GM18951 (cell line): ENCODE measurements at regions not wholly inside any gene's neighbourhood (a gene's known extent, or its start where the extent isn't known, plus 50 kb on each side); places are given as distances from the start of the nearest gene placed in this dataset.
"Not testable (repeated sequence)": the region's sequence is repeated elsewhere in the genome, so short reads cannot be mapped to it uniquely, and the experiment has no call there.

Source experiments
- POLR2A ChIP-seq: IDR thresholded peaks from 4 replicates; pipeline ENCODE4 v1.6.1; 2011; ENCODE audit warnings: mild to moderate bottlenecking; ENCODE audit not compliant: insufficient read length, insufficient read depth; ENCODE audit errors: extremely low read depth
- in situ Hi-C: fragments of 300-500 bp; cut with MboI; formaldehyde crosslinking; loops from one replicate; pipeline ENCODE4 v1.12.0; 2022; ENCODE audit warnings: low sequenced_read_pairs, mixed read lengths, inconsistent platforms; ENCODE audit not compliant: unreplicated experiment

GRCh38 chr6:6436366-6436765, 115.9 kb upstream of the F13A1 start:
- in situ Hi-C loops = no loop called here
- no peak for TF ChIP-seq POLR2A

GRCh38 chr6:6436946-6437345, 116.5 kb upstream of the F13A1 start:
- no peak for TF ChIP-seq POLR2A
- in situ Hi-C loops = no loop called here

GRCh38 chr6:6438286-6438685, 117.8 kb upstream of the F13A1 start:
- in situ Hi-C loops = no loop called here
- TF ChIP-seq POLR2A = no peak

- in situ Hi-C loops = no loop called here
- no peak for TF ChIP-seq POLR2A
Observed at GRCh38 chr6:6439778-6440177, 119.3 kb upstream of the F13A1 start.

- in situ Hi-C loops = no loop called here
- no peak for TF ChIP-seq POLR2A
Observed at GRCh38 chr6:6452002-6452401, 131.5 kb upstream of the F13A1 start.

- TF ChIP-seq POLR2A = no peak
- in situ Hi-C loops = no loop called here
Observed at GRCh38 chr6:6453186-6453585, 132.7 kb upstream of the F13A1 start.

GRCh38 chr6:6455272-6455671, 133.2 kb upstream of the LY86 start:
- no peak for TF ChIP-seq POLR2A
- in situ Hi-C loops = no loop called here

GRCh38 chr6:6458172-6458571, 130.3 kb upstream of the LY86 start:
- in situ Hi-C loops = no loop called here
- TF ChIP-seq POLR2A = no peak

- in situ Hi-C loops = not testable (repeated sequence)
Observed at GRCh38 chr6:6459963-6460362, 128.6 kb upstream of the LY86 start.

- in situ Hi-C loops = no loop called here
- no peak for TF ChIP-seq POLR2A
Observed at GRCh38 chr6:6460416-6460815, 128.1 kb upstream of the LY86 start.

GRCh38 chr6:6461138-6461537, 127.4 kb upstream of the LY86 start:
- in situ Hi-C loops = no loop called here
- TF ChIP-seq POLR2A = no peak

- TF ChIP-seq POLR2A = no peak
- in situ Hi-C loops = no loop called here
Observed at GRCh38 chr6:6466967-6467761, 121.4 kb upstream of the LY86 start.

GRCh38 chr6:6469074-6469473, 119.4 kb upstream of the LY86 start:
- in situ Hi-C loops = no loop called here
- TF ChIP-seq POLR2A = no peak

- in situ Hi-C loops = no loop called here
- no peak for TF ChIP-seq POLR2A
Observed at GRCh38 chr6:6470123-6470522, 118.4 kb upstream of the LY86 start.

- TF ChIP-seq POLR2A = no peak
- in situ Hi-C loops = no loop called here
Observed at GRCh38 chr6:6471276-6471675, 117.2 kb upstream of the LY86 start.
